HG03558 (cell line): ENCODE measurements at regions not wholly inside any gene's neighbourhood (a gene's known extent, or its start where the extent isn't known, plus 50 kb on each side); places are given as distances from the start of the nearest gene placed in this dataset.
"Not testable (repeated sequence)": the region's sequence is repeated elsewhere in the genome, so short reads cannot be mapped to it uniquely, and the experiment has no call there.

Experiments
- ATAC-seq: cut with Tn5 transposase; IDR thresholded peaks from one replicate; pipeline ENCODE4 v1.9.1; 2021; ENCODE audit warnings: moderate number of reproducible peaks; ENCODE audit not compliant: unreplicated experiment; ENCODE audit errors: extremely low read depth

GRCh38 chrX:63285375-63285774 is 65.8 kb downstream of the SPIN4 start:
- ATAC-seq: no peak

- no peak for ATAC-seq
Measured at GRCh38 chrX:63284659-63285058, 66.5 kb downstream of the SPIN4 start.

GRCh38 chrX:63283348-63283747 is 67.8 kb downstream of the SPIN4 start:
- no peak for ATAC-seq

- no peak for ATAC-seq
Measured at GRCh38 chrX:63282828-63283227, 68.3 kb downstream of the SPIN4 start.

GRCh38 chrX:63282077-63282476 is 69.1 kb downstream of the SPIN4 start:
- ATAC-seq: no peak

GRCh38 chrX:63281465-63281864 is 69.7 kb downstream of the SPIN4 start:
- ATAC-seq: no peak

- ATAC-seq: not testable (repeated sequence)
Measured at GRCh38 chrX:63277394-63277793, 73.7 kb downstream of the SPIN4 start.

- no peak for ATAC-seq
Measured at GRCh38 chrX:63275127-63275526, 76.0 kb downstream of the SPIN4 start.

GRCh38 chrX:63270873-63271272 is 80.3 kb downstream of the SPIN4 start:
- no peak for ATAC-seq

- ATAC-seq: no peak
Measured at GRCh38 chrX:63258144-63258543, 93.0 kb downstream of the SPIN4 start.

GRCh38 chrX:63250253-63250868 is 100.8 kb downstream of the SPIN4 start:
- ATAC-seq: peak; percentile 100

GRCh38 chrX:63242689-63243088 is 108.4 kb downstream of the SPIN4 start:
- ATAC-seq: not testable (repeated sequence)

- ATAC-seq: not testable (repeated sequence)
Measured at GRCh38 chrX:63235963-63236362, 115.2 kb downstream of the SPIN4 start.

GRCh38 chrX:63233013-63233412 is 118.1 kb downstream of the SPIN4 start:
- not testable (repeated sequence) for ATAC-seq

- not testable (repeated sequence) for ATAC-seq
Measured at GRCh38 chrX:63218202-63218601, 132.9 kb downstream of the SPIN4 start.

GRCh38 chrX:63217549-63217948 is 133.6 kb downstream of the SPIN4 start:
- not testable (repeated sequence) for ATAC-seq

- not testable (repeated sequence) for ATAC-seq
Measured at GRCh38 chrX:63209645-63210044, 141.5 kb downstream of the SPIN4 start.

GRCh38 chrX:63209128-63209527 is 142.0 kb downstream of the SPIN4 start:
- not testable (repeated sequence) for ATAC-seq

GRCh38 chrX:63204266-63205074 is 146.7 kb downstream of the SPIN4 start:
- not testable (repeated sequence) for ATAC-seq

- ATAC-seq: not testable (repeated sequence)
Measured at GRCh38 chrX:63201987-63202386, 149.1 kb downstream of the SPIN4 start.

- ATAC-seq: not testable (repeated sequence)
Measured at GRCh38 chrX:63198693-63199092, 152.4 kb downstream of the SPIN4 start.
